ENCODE measurements at regions not wholly inside any gene's neighbourhood (a gene's known extent, or its start where the extent isn't known, plus 50 kb on each side); places are given as distances from the start of the nearest gene placed in this dataset.
"Not testable (repeated sequence)": the region's sequence is repeated elsewhere in the genome, so short reads cannot be mapped to it uniquely, and the experiment has no call there.

DNA sequence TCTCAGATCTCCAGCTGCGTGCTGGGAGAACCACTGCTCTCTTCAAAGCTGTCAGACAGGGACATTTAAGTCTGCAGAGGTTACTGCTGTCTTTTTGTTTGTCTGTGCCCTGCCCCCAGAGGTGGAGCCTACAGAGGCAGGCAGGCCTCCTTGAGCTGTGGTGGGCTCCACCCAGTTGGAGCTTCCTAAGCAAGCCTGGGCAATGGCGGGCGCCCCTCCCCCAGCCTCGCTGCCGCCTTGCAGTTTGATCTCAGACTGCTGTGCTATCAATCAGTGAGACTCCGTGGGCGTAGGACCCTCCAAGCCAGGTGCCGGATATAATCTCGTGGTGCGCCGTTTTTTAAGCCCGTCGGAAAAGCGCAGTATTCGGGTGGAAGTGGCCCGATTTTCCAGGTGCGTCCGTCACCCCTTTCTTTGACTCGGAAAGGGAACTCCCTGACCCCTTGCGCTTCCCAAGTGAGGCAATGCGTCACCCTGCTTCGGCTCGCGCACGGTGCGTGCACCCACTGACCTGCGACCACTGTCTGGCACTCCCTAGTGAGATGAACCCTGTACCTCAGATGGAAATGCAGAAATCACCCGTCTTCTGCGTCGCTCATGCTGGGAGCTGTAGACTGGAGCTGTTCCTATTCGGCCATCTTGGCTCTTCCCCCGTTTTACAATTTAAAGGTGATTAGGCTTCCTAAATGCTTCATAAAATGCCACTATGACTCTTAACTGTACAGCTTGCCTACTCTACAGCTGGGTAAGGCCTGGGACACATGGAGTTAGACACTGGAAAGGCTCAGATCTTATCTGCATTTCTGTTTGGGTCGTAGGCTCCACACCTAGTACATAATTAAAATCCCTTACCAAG, 115.7 kb upstream of the PMCH start:
- not testable (repeated sequence) for H3K4me1 Mint-ChIP-seq, ATAC-seq, H3K27ac Mint-ChIP-seq, H3K4me3 Mint-ChIP-seq, H3K9me3 Mint-ChIP-seq, DNase-seq
- peaks cover 15% of the 10 kb centered on the region for H3K27me3 Mint-ChIP-seq

DNA sequence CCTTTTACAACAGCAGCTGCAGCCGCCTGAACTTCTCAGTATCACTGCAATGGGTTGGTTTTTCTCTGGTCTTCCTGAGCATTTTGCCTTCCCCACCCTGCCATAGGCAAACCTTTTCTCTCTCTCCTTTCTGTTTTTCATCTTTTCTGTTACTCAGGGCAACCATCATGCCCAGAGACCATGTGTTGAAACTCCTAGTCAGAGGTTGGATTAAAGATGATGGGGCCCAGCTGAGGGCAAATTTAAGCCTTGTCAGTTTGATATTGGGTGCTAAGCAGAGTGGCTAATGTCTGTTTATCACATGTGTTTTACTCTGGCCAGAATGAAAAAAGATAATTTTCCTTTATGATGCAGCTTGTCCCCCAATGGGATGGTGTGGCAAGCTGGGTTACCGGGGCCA, 107.9 kb upstream of the PMCH start:
- Mint-ChIP-seq H3K27me3 (peaks cover 18% of the 10 kb centered on the region), H3K27ac (no peak overlapping the region), H3K4me3 (no peak overlapping the region)

DNA sequence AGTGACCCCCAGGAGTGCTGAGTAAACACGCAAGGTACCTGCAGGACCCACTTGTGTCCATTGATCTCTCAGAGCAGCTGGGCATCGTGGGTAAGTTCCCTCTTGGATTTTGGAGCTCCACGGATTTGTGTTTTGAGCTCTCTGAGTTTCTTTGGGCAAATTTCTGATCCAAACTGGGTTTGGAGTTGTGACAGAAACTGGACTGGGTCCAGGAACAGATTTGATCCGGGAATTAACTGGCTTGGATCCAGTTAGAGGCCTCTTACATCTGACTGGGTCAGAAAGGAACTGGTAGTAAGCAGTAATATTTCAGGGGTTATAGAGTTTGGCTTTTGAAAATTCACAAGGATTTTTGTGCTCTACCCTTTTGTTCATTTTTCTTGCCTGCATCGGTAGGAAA, 107.0 kb upstream of the PMCH start:
- Mint-ChIP-seq H3K9me3 (peaks cover 0 to 19% of the 10 kb centered on the region in 2 donors), H3K27me3 (peaks cover 22% of the 10 kb centered on the region)
- H3K4me3 Mint-ChIP-seq, DNase-seq, ATAC-seq, H3K4me1 Mint-ChIP-seq, H3K27ac Mint-ChIP-seq: not testable (repeated sequence)

More for the DNA sequence above, 107.9 kb upstream of the PMCH start:
- Mint-ChIP-seq H3K4me1 (peaks cover 9% of the 10 kb centered on the region), H3K9me3 (peaks cover 0 to 19% of the 10 kb centered on the region in 2 donors)
- ATAC-seq (no peak), DNase-seq (no peak)

DNA sequence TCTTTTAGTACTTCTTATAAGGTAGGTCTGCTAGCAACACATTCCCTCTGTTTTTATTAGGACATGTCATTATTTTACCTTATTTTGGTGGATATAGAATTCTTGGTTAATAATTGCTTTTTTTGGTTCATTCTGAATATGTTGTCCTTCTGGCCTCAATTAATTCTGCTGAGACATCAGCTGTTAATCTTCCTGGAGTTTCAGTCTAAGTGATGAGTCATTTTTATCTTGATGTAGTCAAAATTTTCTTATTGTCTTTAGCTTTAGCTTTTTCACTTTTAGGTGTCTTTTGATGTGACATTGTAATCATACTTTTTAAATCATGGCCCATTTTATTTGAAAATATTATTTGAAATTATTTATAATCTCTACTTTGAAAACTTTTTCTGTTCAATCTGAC, 104.9 kb upstream of the PMCH start:
- H3K4me3 Mint-ChIP-seq: no peak overlapping the region
- DNase-seq: no peak
- H3K4me1 Mint-ChIP-seq: peaks cover 9% of the 10 kb centered on the region
- no peak overlapping the region for H3K27ac Mint-ChIP-seq
- peaks cover 0 to 19% of the 10 kb centered on the region in 2 donors for H3K9me3 Mint-ChIP-seq
- peaks cover 39% of the 10 kb centered on the region for H3K27me3 Mint-ChIP-seq
- ATAC-seq: no peak

DNA sequence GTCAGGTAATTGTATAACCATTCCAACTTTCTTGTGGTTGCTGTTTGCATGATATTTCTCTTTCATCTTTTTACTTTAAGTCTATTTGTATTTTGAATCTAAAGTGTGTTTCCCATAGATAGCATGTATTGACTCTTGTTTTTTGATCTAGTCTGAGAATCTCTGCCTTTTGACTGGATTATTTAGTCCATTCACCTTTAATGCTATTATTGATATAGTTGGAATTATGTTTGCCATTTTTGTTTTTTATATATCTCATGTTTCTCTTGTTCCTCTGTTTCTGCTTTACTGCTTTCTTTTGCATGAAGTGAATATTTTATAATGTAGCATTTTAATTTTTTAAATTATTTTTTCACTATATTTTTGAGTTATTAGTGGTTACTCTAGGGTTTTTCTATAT, 103.9 kb upstream of the PMCH start:
- Mint-ChIP-seq H3K27me3 (peaks cover 39% of the 10 kb centered on the region), H3K4me1 (peaks cover 9% of the 10 kb centered on the region), H3K9me3 (peaks cover 0 to 19% of the 10 kb centered on the region in 2 donors), H3K4me3 (no peak overlapping the region), H3K27ac (no peak overlapping the region)
- DNase-seq (no peak), ATAC-seq (no peak)

DNA sequence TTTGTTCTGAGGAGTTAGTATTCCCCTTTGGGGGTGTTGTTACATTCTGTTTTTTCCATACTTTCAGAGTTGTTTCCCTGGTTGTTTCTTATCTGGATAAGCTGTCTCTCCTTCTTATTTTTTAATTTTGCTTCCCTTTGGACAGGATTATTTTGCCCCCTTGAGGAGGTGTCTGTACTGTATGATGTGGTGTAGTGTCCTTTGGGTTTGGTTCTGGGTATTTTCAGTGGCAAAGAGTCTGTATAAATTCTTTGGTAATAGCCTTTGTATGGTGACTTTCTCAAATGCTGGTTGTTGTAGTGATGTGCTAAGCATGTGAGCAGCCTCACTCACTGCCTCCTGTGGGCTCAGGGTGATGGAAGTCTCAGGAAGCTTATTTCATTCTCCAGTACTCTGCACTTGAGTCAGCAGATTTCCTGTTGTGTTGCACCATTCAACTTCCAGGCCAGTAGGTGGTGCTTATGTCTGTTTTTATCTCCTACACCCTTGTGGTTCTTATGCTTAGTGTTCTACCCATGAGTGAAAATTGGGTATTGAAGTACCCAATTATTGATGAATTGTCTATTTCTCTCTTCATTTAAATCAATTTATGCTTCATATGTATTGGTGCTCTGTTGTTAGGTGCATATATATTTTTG, 103.3 kb upstream of the PMCH start:
- peaks cover 39% of the 10 kb centered on the region for H3K27me3 Mint-ChIP-seq
- ATAC-seq (peak; percentile 91), DNase-seq (peak; percentile 13 to 21)
- H3K27ac Mint-ChIP-seq: no peak overlapping the region
- H3K4me3 Mint-ChIP-seq: no peak overlapping the region
- H3K9me3 Mint-ChIP-seq: peaks cover 0 to 20% of the 10 kb centered on the region in 2 donors
- H3K4me1 Mint-ChIP-seq: peaks cover 9% of the 10 kb centered on the region

DNA sequence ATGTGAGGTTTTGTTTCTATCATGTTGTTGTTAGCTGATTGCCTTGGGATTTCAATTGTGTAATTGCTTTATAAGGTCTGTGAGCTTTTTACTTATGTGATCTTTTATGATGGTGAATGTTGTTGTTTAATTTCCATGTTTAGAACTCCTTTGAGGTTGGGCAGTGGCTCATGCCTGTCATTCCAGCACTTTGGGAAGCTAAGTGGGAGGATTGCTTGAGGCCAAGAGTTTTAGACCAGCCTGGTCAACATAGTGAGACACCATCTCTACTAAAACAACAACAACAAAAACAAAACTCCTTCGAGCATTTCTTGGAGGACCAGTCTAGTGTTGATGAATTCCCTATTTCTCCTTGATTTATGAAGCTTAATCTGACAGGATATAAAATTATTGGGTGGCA, 102.1 kb upstream of the PMCH start:
- ATAC-seq (no peak), DNase-seq (no peak)
- peaks cover 39% of the 10 kb centered on the region for H3K27me3 Mint-ChIP-seq
- H3K4me1 Mint-ChIP-seq: peaks cover 9% of the 10 kb centered on the region
- H3K9me3 Mint-ChIP-seq: peaks cover 0 to 25% of the 10 kb centered on the region in 2 donors
- no peak overlapping the region for H3K27ac Mint-ChIP-seq
- H3K4me3 Mint-ChIP-seq: no peak overlapping the region

DNA sequence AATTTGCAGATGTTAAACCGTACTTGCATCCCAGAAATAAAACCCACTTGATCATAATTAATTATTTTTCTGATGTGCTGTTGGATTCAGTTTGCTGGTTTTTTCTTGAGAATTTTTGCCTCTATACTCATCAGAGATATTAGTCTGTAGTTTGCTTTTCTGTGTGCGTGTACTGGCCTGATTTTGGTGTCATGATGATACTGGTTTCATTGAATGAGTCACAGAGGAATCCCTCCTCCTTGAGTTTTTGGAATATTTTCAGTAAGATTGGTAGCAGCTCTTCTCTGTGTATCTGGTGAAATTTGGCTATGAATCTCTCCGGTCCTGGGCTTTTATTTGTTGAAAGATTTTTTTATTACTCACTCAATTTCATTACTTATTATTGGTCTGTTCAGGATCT, 100.4 kb upstream of the PMCH start:
- peaks cover 9% of the 10 kb centered on the region for H3K4me1 Mint-ChIP-seq
- H3K27me3 Mint-ChIP-seq: peaks cover 28% of the 10 kb centered on the region
- ATAC-seq (no peak), DNase-seq (no peak)
- no peak overlapping the region for H3K27ac Mint-ChIP-seq
- peaks cover 0 to 14% of the 10 kb centered on the region in 2 donors for H3K9me3 Mint-ChIP-seq
- H3K4me3 Mint-ChIP-seq: no peak overlapping the region

DNA sequence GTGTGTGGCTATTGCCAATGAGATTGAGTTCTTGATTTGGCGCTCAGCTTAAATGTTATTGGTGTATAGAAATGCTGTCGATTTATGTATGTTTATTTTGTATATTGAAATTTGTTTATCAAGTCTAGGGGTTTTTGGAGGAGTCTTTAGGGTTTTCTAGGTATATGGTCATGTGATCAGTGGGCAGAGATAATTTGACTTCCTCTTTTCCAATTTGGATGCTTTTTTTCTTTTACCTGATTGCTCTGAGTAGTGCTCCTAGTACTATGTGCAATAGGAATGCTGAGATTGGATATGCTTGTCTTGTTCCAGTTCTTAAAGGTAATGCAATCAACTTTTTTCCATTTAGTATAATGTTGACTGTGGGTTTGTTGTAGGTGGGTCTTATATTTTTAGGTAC, 99.8 kb upstream of the PMCH start:
- ATAC-seq: no peak
- Mint-ChIP-seq H3K27me3 (peaks cover 26% of the 10 kb centered on the region), H3K27ac (no peak overlapping the region), H3K4me1 (peaks cover 9% of the 10 kb centered on the region), H3K4me3 (no peak overlapping the region), H3K9me3 (peaks cover 0 to 8% of the 10 kb centered on the region in 2 donors)
- DNase-seq: no peak

DNA sequence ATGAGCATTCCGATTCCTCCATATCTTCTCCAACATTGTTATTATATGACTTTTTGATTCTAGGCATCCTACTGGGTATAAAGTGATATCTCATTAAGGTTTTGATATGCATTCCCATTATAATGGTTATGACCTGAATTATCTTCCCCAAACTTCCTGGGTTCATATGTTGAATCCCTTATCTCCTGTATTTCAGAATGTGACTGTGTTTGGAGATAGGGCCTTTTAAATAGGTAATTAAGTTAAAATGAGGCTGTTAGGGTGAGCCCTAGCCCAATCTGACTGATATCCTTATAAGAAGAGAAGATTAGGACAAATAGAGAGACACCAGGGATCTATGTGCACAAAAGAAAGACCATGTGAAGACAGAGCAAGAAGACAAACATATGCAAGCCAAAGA, 96.9 kb upstream of the PMCH start:
- peaks cover 26% of the 10 kb centered on the region for H3K27me3 Mint-ChIP-seq
- DNase-seq (no peak), ATAC-seq (no peak)
- H3K27ac Mint-ChIP-seq: no peak overlapping the region
- no peaks in the 10 kb centered on the region for H3K4me1 Mint-ChIP-seq
- H3K4me3 Mint-ChIP-seq: no peak overlapping the region
- H3K9me3 Mint-ChIP-seq: peaks cover 6 to 15% of the 10 kb centered on the region in 2 donors

DNA sequence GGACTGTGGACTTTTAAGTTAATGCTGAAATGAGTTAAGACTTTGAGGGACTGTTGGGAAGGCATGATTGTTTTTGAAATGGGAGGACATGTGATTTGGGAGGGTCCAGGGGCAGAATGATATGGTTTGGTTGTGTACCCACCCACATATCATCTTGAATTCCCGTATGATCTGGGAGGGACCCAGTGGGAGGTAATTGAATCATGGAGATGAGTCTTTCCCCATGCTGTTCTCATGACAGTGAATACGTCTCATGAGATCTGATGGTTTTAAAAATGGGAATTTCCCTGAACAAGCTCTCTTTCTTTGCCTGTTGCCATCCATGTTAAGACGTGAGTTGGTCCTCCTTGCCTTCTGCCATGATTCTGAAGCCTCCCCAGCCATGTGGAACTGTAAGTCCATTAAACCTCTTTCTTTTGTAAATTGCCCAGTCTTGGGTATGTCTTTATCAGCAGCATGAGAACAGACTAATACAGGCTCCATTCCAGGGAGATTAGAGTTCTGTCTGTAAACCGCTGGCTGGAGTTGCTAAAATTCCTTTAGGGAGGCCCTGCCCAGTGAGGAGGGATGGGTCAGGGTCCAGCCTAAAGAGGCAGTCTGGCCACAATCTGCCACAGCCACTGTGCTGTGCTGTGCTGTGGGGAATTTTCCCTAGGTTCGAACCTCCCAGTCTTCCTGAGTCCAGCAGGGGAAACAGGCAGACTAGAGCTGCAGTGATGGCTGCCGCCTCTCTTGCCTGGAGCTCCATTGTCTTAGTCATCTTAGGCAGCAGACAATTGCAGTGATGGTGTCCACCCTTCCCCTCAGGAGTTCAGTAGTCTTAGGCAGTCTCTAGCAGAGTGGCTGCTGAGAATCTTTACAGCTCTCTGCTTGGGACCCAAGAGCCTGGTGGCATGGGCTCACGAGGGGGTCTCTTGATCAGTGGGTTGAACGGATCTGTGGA, 94.1 kb upstream of the PMCH start:
- not testable (repeated sequence) for DNase-seq, H3K4me1 Mint-ChIP-seq, ATAC-seq, H3K27ac Mint-ChIP-seq, H3K4me3 Mint-ChIP-seq
- H3K27me3 Mint-ChIP-seq: peaks cover 15% of the 10 kb centered on the region
- H3K9me3 Mint-ChIP-seq: peaks cover 6 to 22% of the 10 kb centered on the region in 2 donors

DNA sequence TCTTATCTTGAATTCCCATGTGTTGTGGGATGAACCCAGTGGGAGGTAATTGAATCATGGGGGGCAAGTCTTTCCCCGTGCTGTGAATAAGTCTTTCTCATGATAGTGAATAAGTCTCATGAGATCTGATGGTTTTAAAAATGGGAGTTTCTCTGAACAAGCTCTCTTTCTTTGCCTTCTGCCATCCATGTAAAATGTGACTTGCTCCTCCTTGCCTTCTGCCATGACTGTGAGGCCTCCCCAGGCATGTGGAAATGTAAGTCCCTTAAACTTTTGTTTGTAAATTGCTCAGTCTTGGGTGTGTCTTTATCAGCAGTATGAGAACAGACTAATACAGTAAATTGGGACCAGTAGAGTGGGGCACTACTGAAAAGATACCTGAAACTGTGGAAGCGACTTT, 92.1 kb upstream of the PMCH start:
- ATAC-seq, DNase-seq, H3K27ac Mint-ChIP-seq, H3K4me3 Mint-ChIP-seq, H3K4me1 Mint-ChIP-seq: not testable (repeated sequence)
- Mint-ChIP-seq H3K9me3 (peaks cover 11 to 17% of the 10 kb centered on the region in 2 donors), H3K27me3 (peaks cover 29% of the 10 kb centered on the region)

DNA sequence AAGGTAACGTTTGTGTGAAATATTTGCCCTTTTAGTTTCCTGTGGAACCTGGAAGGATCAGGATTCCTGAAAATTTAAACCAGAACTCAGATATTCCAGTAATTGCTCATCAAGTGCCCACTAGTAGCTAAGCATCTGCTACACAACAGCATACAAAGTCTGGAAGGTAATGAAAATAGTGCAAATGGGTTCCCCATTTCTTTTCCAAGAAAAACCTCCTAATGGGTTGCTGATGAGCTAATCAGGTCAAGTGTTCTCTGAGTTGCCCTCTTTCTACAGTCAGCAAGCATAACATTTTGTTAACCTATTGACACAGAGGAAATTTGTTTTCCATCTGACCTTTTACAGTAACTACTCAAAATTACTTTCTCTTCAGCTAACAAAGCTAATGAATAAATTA, 83.6 kb upstream of the PMCH start:
- no peak for ATAC-seq
- DNase-seq: no peak
- peaks cover 9% of the 10 kb centered on the region for H3K27me3 Mint-ChIP-seq

DNA sequence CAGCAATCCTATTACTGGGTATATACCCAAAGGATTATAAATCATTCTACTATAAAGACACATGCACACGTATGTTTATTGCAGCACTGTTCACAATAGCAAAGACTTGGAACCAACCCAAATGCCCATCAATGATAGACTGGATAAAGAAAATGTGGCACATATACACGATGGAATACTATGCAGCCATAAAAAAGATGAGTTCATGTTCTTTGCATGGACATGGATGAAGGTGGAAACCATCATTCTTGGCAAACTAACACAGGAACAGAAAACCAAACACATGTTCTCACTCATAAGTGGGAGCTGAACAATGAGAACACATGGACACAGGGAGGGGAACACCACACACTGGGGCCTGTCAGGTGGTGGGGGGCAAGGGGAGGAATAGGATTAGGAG, 58.1 kb upstream of the PMCH start:
- not testable (repeated sequence) for H3K4me1 Mint-ChIP-seq, ATAC-seq, H3K27ac Mint-ChIP-seq, DNase-seq, H3K4me3 Mint-ChIP-seq
- peaks cover 18% of the 10 kb centered on the region for H3K27me3 Mint-ChIP-seq
- peaks cover 4 to 11% of the 10 kb centered on the region in 2 donors for H3K9me3 Mint-ChIP-seq

More for the DNA sequence above, 83.6 kb upstream of the PMCH start:
- H3K27ac Mint-ChIP-seq: no peak overlapping the region
- peaks cover under 1 to 4% of the 10 kb centered on the region in 2 donors for H3K9me3 Mint-ChIP-seq
- H3K4me3 Mint-ChIP-seq: no peak overlapping the region
- no peaks in the 10 kb centered on the region for H3K4me1 Mint-ChIP-seq

DNA sequence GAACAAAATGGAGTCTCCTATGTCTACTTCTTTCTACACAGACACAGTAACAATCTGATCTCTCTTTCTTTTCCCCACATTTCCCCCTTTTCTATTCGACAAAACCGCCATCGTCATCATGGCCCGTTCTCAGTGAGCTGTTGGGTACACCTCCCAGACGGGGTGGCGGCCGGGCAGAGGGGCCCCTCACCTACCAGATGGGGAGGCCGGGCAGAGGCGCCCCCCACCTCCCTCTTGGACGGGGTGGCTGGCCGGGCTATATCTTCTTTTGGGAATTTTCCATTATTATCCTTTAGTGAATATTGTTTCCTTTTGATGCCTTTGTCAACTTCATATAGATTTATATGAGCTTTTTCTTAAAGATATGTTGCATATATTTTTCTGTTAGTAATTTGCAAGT, 53.4 kb upstream of the PMCH start:
- not testable (repeated sequence) for H3K4me3 Mint-ChIP-seq, H3K9me3 Mint-ChIP-seq, ATAC-seq, DNase-seq, H3K27ac Mint-ChIP-seq, H3K4me1 Mint-ChIP-seq
- peaks cover 16% of the 10 kb centered on the region for H3K27me3 Mint-ChIP-seq

Data from stimulated activated naive CD8-positive, alpha-beta T cell treated with anti-CD3 and anti-CD28 coated beads, Interleukin-15, amount 100 ng/mL, for 72 hours (primary cell).